Ramos (cell line): ENCODE measurements at regions not wholly inside any gene's neighbourhood (a gene's known extent, or its start where the extent isn't known, plus 50 kb on each side); places are given as distances from the start of the nearest gene placed in this dataset.

Experiments used
- in situ Hi-C: fragments of 300-500 bp; cut with MboI; formaldehyde crosslinking; loops from one replicate; pipeline ENCODE4 v1.14.3; 2022; ENCODE audit warnings: low sequenced_read_pairs; ENCODE audit not compliant: unreplicated experiment

DNA sequence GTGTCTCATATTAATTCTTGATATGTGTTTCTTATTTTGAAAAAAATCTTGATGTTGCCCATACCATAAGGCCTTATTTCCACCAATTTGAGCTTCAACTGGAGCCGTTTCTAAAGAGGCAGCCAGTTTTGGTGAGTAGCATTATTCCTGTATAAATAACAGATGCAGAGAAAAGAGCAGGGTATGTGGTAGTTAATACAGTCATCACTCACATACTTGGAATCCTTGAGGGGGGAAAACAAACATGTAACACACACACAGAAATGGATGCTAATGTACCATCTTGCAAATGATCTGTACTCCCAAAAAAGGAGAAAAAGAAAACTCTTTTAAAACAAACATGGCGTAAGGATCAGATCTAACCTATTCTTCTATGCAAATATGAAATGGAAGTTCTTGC, 389.7 kb downstream of the GPM6A start:
- in situ Hi-C loops: no loop called here

DNA sequence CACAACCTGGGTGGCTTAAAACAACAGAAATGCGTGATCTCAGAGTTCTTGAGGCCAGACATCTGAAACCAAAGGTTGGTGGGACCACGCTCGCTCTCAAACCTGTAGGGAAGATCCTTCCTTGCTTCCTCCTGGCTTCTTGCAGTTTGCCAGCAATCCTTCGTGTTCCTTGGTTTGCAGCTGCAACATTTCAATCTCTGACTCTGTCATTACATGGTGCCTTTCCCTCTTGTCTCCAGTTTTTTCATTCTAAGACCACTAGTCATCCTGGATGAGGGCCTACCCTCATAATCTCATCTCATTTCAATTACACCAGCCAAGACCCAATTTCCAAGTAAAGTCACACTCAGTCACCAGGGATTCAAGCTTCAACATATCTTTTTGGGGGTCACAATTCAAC, 388.0 kb downstream of the GPM6A start:
- in situ Hi-C loops: no loop called here

DNA sequence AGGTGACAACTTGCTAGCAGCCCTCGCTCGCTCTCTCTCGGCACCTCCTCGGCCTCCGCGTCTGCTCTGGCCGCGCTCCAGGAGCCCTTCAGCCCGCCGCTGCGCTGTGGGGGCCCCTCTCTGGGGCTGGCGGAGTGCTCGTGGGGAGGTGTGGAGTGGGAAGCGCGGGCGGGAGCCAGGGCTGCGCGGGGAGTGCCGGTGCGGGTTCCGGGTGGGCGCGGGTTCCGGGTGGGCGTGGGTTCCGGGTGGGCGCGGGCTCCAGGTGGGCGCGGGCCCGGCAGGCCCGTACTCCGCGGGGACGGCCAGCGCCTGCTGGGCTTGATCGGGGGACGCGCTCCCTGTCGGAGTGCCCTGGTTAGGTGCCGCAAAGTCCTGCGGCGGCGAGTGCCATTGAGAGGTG, 384.3 kb downstream of the GPM6A start:
- in situ Hi-C loops: no loop called here

DNA sequence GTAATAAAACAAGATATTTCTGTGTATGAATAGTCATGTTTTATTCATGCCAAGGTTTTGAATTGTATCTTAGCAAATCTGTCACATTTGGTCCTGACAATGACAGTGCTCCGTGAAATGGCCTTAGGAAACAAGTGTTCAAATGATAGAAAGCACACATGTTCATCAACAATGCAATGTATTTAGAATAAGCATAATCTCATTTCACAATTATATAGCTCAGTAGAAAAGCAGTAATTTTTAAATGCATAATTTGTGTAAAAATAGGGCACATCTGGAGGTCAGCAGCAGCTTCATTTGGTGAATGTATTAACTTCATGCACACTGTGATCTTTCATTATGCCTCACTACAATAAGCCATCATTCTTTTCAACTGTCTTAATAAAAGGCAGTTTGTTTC, 380.4 kb downstream of the GPM6A start:
- in situ Hi-C loops: no loop called here

DNA sequence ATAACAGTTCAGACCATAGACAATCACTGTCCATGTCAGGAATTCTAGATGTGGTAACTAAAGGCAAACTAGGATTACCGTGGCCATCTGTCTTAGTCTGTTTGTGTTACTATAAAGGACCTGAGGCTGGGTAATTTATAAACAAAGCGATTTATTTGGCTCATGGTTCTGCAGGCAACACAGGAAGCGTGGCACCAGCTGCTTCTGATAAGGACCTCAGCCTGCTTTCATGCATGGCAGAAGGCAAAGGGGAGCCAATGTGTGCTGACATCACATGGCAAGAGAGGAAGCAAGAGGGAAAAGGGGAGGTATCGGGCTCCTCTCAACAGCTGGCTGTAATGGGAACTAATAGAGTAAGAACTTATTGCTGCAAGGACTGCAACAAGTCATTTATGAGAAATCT, 376.7 kb downstream of the GPM6A start:
- in situ Hi-C loops: no loop called here

DNA sequence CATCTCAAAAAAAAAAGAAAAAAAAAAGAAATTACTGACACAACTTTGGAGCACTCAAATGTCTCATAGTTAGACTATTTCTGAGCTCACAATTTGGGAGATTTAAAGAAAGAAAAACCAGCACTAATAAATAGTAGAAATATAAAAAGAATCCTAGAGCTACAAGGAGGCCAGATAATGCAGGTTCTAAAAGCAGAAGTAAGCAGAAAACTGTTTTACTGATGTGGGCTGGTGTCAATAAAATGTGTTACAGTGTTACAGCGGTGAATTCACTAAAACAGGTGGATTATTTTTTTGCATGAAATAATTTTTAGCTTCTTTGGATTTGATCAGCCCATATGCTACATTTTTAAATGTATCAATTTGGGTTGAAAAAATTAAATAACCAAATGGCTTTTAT, 375.9 kb downstream of the GPM6A start:
- in situ Hi-C loops: no loop called here

DNA sequence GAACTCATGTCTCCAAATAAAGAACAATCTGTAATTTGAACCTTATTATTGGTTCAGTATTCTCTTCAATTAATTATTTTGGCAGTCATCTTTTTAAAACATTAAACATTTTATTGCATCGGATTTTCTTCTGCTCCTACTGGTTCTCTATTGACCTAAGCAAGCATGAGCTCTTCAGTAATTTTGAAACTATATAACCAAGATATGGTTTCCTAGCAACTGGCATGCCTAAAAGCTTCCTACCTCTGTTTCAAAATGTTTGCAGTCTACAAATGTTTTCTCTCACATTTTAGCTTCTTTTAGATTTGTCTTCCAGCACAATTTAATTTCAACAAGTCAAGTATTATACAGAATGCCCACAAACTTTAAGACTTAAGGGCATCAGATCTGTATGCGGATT, 371.3 kb downstream of the GPM6A start:
- in situ Hi-C loops: no loop called here

DNA sequence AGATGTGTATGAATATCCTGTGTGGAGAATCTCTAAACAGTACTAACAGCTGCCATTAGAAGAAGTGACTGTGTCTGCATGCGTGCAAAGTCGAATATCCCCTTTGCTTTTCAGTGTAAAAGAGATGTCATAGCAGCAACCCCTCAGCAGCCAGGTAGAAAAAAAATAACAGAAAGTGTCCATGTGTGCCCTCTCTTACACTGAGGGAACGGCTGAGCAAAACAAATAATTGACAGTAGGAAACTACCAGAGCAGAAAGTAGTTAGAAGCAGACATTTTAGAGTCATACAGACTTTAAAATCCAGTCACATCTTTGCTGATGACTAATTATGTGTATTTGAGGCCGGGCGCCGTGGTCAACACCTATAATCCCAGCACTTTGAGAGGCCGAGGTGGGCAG, 370.8 kb downstream of the GPM6A start:
- in situ Hi-C loops: no loop called here

DNA sequence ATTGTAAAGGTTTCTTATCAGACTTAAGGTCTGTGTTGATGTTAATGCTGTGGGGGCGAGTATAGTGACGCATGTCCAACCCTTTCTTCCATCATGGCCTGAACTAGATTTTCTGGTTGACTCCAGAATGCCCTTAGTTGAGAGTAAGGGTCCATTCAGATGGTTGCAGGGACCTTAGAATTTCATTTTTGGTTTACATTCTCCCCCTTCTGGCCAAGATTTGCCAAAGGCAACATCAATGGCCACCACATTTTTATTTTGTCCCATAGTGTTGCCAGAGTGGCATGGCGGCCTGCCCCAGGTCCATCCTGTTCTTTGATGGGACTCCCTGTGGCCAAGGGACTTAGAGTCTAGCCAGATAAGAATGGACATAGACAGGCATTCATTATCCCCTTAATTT, 368.5 kb downstream of the GPM6A start:
- in situ Hi-C loops: no loop called here

DNA sequence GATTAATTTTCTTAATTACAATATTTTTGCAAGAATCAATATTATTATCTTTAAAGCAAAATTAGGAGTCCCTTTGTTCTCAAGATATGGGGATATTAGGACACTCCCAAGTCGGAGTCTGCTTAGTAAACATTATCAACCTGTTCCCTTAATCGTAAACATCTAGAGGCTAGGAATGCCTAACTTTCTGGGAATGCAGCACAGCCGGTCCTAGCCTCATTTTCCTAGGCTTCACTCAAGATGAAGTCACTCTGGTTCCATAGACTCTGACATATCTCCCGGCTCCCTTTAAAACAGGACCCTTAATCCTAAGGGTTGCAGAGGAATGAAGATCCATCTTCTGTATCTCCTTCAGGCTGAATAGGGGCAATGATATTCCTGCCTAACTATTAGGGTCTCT, 367.6 kb downstream of the GPM6A start:
- in situ Hi-C loops: no loop called here

DNA sequence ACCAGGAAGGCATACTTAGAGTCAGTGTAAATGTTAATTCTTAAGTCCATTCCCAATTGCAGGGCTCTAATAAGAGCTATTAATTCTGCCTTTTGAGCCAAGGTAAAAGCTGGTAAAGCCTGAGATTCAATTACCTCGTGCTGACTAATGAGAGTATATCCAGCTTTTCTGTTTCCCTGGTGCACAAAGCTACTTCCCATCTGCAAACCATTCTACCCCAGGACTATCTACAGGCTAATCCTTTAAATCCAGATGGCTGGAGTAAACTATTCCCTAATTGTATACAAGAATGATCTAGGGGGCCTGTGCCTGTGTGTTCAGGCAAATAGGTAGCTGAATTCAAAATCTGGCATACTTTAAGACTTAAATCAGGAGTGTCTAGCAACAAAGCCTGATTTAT, 365.0 kb downstream of the GPM6A start:
- in situ Hi-C loops: no loop called here

DNA sequence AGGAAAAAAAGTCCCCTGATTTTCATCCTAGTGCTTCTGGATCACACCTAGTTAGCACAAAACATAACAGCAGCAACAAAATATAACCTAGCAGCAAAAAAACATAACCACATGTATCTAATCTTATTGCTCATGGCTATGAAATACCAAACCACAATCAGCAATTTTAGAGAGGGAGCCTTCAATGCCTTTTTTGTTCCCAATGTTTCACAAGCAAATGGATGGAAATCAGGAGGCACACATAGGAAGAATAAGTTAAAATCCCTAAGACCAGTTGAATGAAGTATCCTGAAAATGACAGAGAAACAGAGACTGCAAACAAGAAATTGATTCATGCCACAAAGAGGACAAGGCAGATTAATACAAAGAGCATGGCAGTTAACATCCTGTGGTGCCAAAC, 361.6 kb downstream of the GPM6A start:
- in situ Hi-C loops: no loop called here

DNA sequence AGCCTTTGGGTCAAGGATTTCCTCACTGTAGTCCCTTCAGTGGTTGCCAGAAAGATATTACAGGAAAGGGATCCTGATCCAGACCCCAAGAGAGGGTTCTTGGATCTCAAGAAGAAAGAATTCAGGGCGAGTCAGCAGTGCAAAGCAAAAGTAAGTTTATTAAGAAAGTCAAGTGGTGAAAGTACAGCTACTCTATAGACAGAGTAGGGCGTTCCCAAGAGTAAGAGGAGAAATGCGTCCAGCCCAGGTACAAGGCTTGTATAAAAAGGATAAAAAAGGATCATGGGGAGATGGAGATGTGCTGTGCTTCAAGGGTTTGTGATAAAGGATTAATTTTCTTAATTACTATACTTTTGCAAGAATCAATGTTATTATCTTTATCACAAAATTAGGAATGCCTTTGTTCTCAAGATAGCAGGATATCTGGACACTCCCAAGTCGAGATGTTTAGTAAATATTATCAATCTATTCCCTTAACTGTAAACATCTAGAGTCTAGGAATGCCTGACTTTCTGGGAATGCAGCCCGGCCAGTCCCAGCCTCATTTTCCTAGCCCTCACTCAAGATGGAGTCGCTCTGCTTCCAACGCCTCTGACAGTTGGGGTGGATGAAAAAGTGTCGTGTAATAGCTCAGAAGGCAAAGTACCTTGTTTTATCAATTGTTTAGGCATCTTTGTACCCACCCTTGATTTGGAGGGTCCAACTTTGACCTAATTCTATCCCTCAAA, 360.7 kb downstream of the GPM6A start:
- in situ Hi-C loops: no loop called here

DNA sequence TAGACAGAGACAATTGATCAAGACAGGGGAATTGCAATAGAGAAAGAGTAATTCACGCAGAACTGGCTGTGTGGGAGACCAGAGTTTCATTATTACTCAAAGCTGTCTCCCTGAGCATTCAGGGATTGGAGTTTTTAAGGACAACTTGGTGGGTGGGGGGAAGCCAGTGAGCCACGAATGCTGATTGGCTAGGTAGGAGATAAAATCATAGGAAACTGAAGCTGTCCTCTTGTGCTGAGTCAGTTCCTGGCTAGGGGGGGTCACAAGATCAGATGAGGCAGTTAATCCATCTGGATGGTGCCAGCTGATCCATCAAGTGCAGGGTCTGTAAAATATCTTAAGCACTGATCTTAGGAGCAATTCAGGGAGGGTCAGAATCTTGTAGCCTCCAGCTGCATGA, 358.6 kb downstream of the GPM6A start:
- in situ Hi-C loops: no loop called here

DNA sequence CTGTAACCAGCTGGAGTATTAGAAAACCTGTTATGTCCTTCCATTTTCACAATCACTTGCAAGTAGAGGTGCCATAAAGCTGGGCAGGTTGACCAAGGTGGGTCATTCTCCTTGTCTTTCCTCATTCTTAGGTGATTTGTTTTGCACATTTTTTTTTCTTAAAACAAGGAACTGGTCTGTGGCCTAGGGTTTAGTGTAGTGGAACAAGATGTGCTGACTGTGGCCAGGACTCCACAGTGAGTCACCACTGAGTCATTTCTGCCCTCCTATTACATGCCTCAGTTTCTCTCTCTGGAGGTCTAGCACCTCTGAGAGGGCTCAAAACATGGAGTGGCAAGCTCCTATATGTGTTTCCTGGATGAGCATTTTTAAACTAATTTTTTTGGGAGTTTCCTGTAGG, 355.9 kb downstream of the GPM6A start:
- in situ Hi-C loops: no loop called here

DNA sequence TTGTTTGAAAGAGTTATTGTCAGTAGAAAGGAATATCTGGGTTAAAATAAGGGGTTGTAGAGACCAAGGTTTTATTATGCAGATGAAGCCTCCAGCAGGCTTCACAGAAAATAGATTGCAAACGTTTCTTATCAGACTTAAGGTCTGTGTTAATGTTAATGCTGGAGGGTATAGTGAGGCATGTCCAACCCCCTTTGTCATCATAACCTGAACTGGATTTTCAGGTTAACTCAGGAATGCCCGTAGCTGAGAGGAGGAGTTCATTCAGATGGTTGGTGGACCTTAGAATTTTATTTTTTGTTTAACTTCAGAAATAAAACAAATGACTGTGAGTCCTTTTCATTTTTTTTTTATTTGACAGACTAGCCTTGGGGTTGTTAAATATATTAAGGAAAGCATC, 354.1 kb downstream of the GPM6A start:
- in situ Hi-C loops: no loop called here

DNA sequence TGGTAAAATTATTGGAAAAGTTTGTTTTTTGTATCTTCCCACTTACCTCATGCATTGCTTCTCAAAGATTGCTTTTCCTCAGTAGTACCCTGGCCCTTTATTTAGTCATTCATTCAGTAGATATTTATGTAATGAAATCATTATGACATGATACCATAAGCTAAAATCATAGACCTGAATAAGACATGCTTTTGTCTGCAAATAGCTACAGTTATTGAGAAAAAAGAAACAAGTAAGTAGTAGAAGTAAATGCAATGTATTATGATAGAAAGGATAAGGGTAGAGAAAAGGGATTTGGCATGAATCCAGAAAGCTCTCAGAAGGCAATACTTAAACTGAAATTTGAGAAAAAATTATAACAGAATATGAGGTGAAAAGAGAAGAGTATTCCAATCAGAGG, 352.5 kb downstream of the GPM6A start:
- in situ Hi-C loops: no loop called here

DNA sequence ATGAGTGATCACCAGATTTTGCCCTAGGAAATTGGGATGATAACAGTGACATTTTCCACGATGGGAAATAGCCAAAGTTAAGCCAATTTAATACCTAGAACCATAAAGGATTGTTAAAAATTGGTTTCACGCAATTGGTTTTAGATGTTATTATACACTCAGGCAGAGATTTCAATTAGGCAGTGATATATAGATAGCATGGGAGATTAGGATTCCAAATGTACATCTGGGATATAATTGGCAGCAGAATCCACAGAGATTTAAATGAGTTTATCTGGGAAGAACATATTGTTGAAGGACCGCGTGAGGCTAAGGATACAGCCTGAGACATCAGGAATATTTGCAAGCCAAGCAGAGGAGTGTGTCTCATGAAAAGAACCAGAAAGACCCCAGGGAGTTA, 351.6 kb downstream of the GPM6A start:
- in situ Hi-C loops: no loop called here

DNA sequence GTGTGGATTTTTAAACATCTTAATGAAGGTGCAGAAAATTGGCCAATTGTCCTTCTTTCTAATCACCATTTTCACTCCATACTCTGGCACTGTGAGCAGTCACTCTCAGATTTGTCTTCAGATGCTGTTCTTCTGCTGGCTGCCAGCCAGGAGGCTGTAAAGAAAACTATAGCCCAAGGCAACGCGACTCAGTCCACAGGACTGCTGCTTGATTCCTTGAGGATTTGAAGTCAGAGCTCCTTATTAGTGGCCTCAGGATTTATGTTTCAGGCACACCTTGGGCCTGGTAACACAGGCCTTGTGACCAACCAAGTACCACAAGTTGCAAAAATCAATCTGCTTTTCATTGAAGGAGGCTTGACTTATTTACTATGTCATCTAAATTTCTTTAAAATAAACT, 342.6 kb downstream of the GPM6A start:
- in situ Hi-C loops: no loop called here

DNA sequence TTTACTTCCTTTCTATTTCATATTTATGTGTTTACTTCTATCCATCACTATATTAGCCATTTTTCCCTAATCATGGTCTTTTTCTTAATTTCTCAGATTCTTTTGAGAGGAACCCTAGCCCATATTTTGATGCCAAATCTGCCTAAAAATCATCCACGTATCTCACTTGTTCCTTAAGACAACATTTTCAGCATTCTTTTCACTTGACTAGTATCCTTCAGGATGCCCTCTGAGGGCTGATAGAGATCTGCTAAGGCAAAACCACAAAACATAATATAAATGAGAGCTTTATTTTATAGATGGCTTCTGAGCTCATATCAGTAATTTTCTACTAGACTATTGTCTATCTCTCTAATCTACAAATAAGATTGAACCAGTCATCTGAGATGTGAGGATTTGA, 341.9 kb downstream of the GPM6A start:
- in situ Hi-C loops: no loop called here

DNA sequence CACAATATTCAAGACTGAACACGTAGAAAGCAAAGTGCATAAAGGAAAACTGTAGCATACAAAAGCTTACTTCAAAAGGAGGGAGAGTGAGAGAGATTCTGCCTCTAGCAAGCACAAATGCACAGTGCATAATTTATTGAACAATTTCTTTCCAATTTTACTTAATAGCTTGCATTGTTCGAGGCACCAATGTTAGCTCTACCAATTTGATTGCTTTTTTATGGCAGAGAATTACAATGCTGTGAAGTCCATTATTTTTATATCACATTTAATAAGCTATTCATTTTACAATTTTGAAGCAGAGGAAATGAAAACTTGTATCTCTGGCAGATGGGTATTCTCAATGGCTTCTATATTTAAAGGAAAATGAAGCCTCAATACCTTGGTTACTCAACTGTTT, 331.7 kb downstream of the GPM6A start:
- in situ Hi-C loops: no loop called here

DNA sequence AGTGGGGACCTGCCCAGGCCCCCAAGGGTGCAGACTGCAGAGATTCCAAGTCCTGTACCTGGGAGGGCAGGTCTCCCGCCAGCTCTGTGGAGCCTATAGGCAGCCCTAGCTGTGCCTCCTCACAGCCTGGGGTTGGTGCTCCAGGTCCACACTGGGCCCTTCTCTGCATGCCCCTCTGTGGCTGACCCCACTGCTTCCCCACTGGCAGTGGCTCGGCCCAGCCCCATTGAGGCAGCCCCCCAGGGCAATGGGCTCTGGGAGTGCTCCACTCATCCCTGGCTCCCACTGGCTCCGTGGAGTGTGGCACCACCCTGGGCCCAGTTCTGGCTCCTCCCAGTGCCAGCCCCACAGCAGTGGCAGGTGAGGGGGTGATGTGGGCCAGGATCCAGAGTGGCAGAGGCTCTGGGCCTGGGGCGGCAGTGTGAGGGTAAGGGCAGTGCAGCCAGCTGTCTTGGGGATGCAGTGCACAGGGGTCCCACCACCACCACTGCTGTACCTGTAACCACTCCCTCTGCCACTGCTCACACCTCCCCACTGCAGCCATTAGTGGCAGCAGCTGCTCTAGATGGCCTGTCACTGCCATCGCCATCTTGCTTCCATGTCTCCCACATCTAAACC, 312.2 kb downstream of the GPM6A start:
- in situ Hi-C loops: no loop called here
